CD14-positive monocyte (primary cell): ENCODE measurements at regions not wholly inside any gene's neighbourhood (a gene's known extent, or its start where the extent isn't known, plus 50 kb on each side); places are given as distances from the start of the nearest gene placed in this dataset.
A peak's percentile ranks its signal among the peaks of the same experiment; 100 is the strongest.

Experiments used
- DNase-seq, 3 donors: peaks; one replicate each; pipeline ENCODE4 v3.0.0-alpha.2; 2011 to 2022
- H2AFZ ChIP-seq: 2 replicates; pipeline ENCODE4 v1.6.0; 2012; ENCODE audit warnings: mild to moderate bottlenecking, low read depth, low read length, inconsistent platforms; ENCODE audit not compliant: insufficient read depth, poor library complexity, severe bottlenecking
- H3K27ac ChIP-seq, 2 donors: 1 replicate in 1 of 2; 2 replicates in 1 of 2; pipeline ENCODE4 v1.5.1; 2012 to 2013; ENCODE audit warnings: low read length in 2 of 2, control low read depth in 1 of 2, inconsistent platforms in 1 of 2, low read depth in 1 of 2, mild to moderate bottlenecking in 1 of 2
- H3K27me3 ChIP-seq, 2 donors: one replicate each; pipeline versions ENCODE4 v1.6.0 to v1.6.1; 2011 to 2013; ENCODE audit warnings: low read length in 2 of 2; ENCODE audit not compliant: control insufficient read depth in 2 of 2, insufficient read depth in 2 of 2
- H3K36me3 ChIP-seq, 2 donors: replicated peaks in 1 of 2; 1 replicate in 1 of 2; 2 replicates in 1 of 2; pipeline versions ENCODE4 v1.5.1 to v1.6.1; 2012 to 2013; ENCODE audit warnings: low read length in 2 of 2, control low read depth in 1 of 2, inconsistent platforms in 1 of 2, mild to moderate bottlenecking in 1 of 2; ENCODE audit not compliant: insufficient read depth in 2 of 2, control insufficient read depth in 1 of 2
- H3K4me1 ChIP-seq, 2 donors: 1 replicate in 1 of 2; 2 replicates in 1 of 2; pipeline versions ENCODE4 v1.5.1 to v1.6.1; 2012 to 2013; ENCODE audit warnings: low read length in 2 of 2, control low read depth in 1 of 2, inconsistent platforms in 1 of 2, mild to moderate bottlenecking in 1 of 2, moderate library complexity in 1 of 2; ENCODE audit not compliant: insufficient read depth in 2 of 2, control insufficient read depth in 1 of 2
- H3K4me2 ChIP-seq: replicated peaks from 2 replicates; pipeline ENCODE3; 2012; ENCODE audit warnings: low read length, moderate library complexity, mild to moderate bottlenecking; ENCODE audit not compliant: poor library complexity, severe bottlenecking; ENCODE audit errors: extremely low read depth
- H3K4me3 ChIP-seq, 3 experiments: fragments of 200-600 bp in 1 of 3; sonication (generic) in 1 of 3; replicated peaks in 1 of 3; 1 replicate in 2 of 3; 2 replicates in 1 of 3; pipeline ENCODE4 v1.5.1; 2011 to 2013; ENCODE audit warnings: low read length in 3 of 3, mild to moderate bottlenecking in 3 of 3, control low read depth in 2 of 3, low read depth in 2 of 3, inconsistent platforms in 1 of 3, moderate library complexity in 1 of 3
- H3K79me2 ChIP-seq: 2 replicates; pipeline ENCODE4 v1.6.0; 2012; ENCODE audit warnings: mild to moderate bottlenecking, control low read depth, inconsistent platforms, low read length, moderate library complexity; ENCODE audit not compliant: insufficient read depth
- H3K9ac ChIP-seq: 2 replicates; pipeline ENCODE4 v1.6.0; 2017; ENCODE audit warnings: low read length, mild to moderate bottlenecking; ENCODE audit not compliant: insufficient read depth, poor library complexity, severe bottlenecking
- H3K9me3 ChIP-seq, 2 donors: replicated peaks in 1 of 2; 1 replicate in 1 of 2; 2 replicates in 1 of 2; pipeline versions ENCODE4 v1.5.1 to v1.6.1; 2012 to 2013; ENCODE audit warnings: low read length in 2 of 2, control low read depth in 1 of 2; ENCODE audit not compliant: control insufficient read depth in 1 of 2, insufficient read depth in 1 of 2
- H4K20me1 ChIP-seq: 2 replicates; pipeline ENCODE4 v1.6.0; 2012; ENCODE audit warnings: mild to moderate bottlenecking, low read length, control low read depth, moderate library complexity; ENCODE audit not compliant: insufficient read depth
- H3K27ac Mint-ChIP-seq, 7 donors: one replicate each; pipeline ENCODE4 v1.8.0; 2020; ENCODE audit warnings: mild to moderate bottlenecking in 7 of 7, mixed read lengths in 7 of 7, moderate library complexity in 6 of 7, inconsistent platforms in 2 of 7
- H3K27me3 Mint-ChIP-seq, 3 donors: one replicate each; pipeline ENCODE4 v1.8.0; 2021 to 2022; ENCODE audit warnings: low read depth in 3 of 3, mild to moderate bottlenecking in 3 of 3, mixed read lengths in 3 of 3, moderate library complexity in 3 of 3, inconsistent platforms in 1 of 3
- H3K36me3 Mint-ChIP-seq, 2 donors: one replicate each; pipeline ENCODE4 v1.8.0; 2020; ENCODE audit warnings: mixed read lengths in 2 of 2, inconsistent platforms in 1 of 2, mild to moderate bottlenecking in 1 of 2
- H3K4me1 Mint-ChIP-seq: one replicate; pipeline ENCODE4 v1.8.0; 2020; ENCODE audit warnings: mild to moderate bottlenecking, mixed read lengths
- H3K4me3 Mint-ChIP-seq, 2 donors: one replicate each; pipeline ENCODE4 v1.8.0; 2020; ENCODE audit warnings: mild to moderate bottlenecking in 2 of 2, mixed read lengths in 2 of 2, moderate library complexity in 1 of 2
- H3K9me3 Mint-ChIP-seq, 7 donors: one replicate each; pipeline ENCODE4 v1.8.0; 2020 to 2022; ENCODE audit warnings: mixed read lengths in 7 of 7, mild to moderate bottlenecking in 6 of 7, moderate library complexity in 6 of 7, inconsistent platforms in 2 of 7
- CTCF ChIP-seq: fragments of 200-600 bp; IDR thresholded peaks from one replicate; pipeline ENCODE4 v1.8.0; 2022; ENCODE audit warnings: antibody characterized with exemption, mild to moderate bottlenecking
- WGBS: methylation state at CpG from one replicate; pipeline ENCODE4 v1.1.5; 2013; ENCODE audit warnings: missing lambda C conversion rate; ENCODE audit not compliant: insufficient coverage; 5-methylcytosine and 5-hydroxymethylcytosine counted together
- intact Hi-C, 2 donors: fragments of 100-400 bp; cut with micrococcal nuclease; formaldehyde crosslinking; loops; one replicate each; pipeline versions ENCODE4 v1.15.0 to v1.15.1; 2023

- DNase-seq: peak; percentile 20 to 43 (median 41)
- Histone ChIP-seq H4K20me1 (no peaks in the 10 kb centered on the region), H3K9ac (no peak overlapping the region), H2AFZ (no peak overlapping the region), H3K4me2 (no peak overlapping the region), H3K9me3 (no peaks in the 10 kb centered on the region), H3K27me3 (no peaks in the 10 kb centered on the region), H3K27ac (no peak overlapping the region), H3K4me3 (no peak overlapping the region), H3K36me3 (no peaks in the 10 kb centered on the region), H3K4me1 (no peaks in the 10 kb centered on the region), H3K79me2 (no peaks in the 10 kb centered on the region)
- TF ChIP-seq CTCF: peak; percentile 65
- Mint-ChIP-seq H3K4me3 (no peak overlapping the region), H3K27ac (no peak overlapping the region), H3K4me1 (no peaks in the 10 kb centered on the region), H3K36me3 (no peaks in the 10 kb centered on the region), H3K27me3 (peaks cover 0 to 1% (median 0%) of the 10 kb centered on the region in 3 donors), H3K9me3 (peaks cover 0 to 7% (median 0%) of the 10 kb centered on the region in 7 donors)
- intact Hi-C loops: loop anchor here (5.0 to 10.0 kb wide), 2 partner anchors 321 to 378 kb away; no protein-coding TSS in a partner anchor
- no CpG with 5 or more reads among the region's 1 CpG for WGBS
These were observed 53.8 kb upstream of the OTUD4 start for GRCh38 chr4:145234091-145234706.

- H3K4me1 Mint-ChIP-seq: no peaks in the 10 kb centered on the region
- H3K27ac ChIP-seq: no peak overlapping the region
- no peaks in the 10 kb centered on the region for H4K20me1 ChIP-seq
- H3K36me3 Mint-ChIP-seq: no peaks in the 10 kb centered on the region
- 95% methylated on average over 3 of the region's 8 CpGs for WGBS
- H3K36me3 ChIP-seq: no peaks in the 10 kb centered on the region
- H3K9ac ChIP-seq: no peak overlapping the region
- no peaks in the 10 kb centered on the region for H3K4me1 ChIP-seq
- H3K4me3 ChIP-seq: no peak overlapping the region
- no peak overlapping the region for H3K4me3 Mint-ChIP-seq
- H3K9me3 Mint-ChIP-seq: peaks cover 0 to 8% (median 0%) of the 10 kb centered on the region in 7 donors
- H3K27me3 Mint-ChIP-seq: peaks cover 0 to 1% (median 0%) of the 10 kb centered on the region in 3 donors
- H3K4me2 ChIP-seq: no peak overlapping the region
- peaks cover 0 to 3% of the 10 kb centered on the region in 2 donors for H3K9me3 ChIP-seq
- H2AFZ ChIP-seq: no peak overlapping the region
- intact Hi-C loops: loop anchor here (5.0 to 10.0 kb wide), 2 partner anchors 323 to 380 kb away; no protein-coding TSS in a partner anchor
- no peak for TF ChIP-seq CTCF
- no peak for DNase-seq
- no peaks in the 10 kb centered on the region for H3K27me3 ChIP-seq
- H3K79me2 ChIP-seq: no peaks in the 10 kb centered on the region
- no peak overlapping the region for H3K27ac Mint-ChIP-seq
These were observed 51.7 kb upstream of the OTUD4 start for GRCh38 chr4:145231906-145232700.
